Fibroblast of lung (primary cell): ENCODE measurements at regions not wholly inside any gene's neighbourhood (a gene's known extent, or its start where the extent isn't known, plus 50 kb on each side); places are given as distances from the start of the nearest gene placed in this dataset.

Source experiments
- EZH2 ChIP-seq: IDR thresholded peaks from 2 replicates; pipeline ENCODE4 v1.5.1; 2012; ENCODE audit warnings: low read length, control low read depth, mild to moderate bottlenecking; ENCODE audit errors: missing control alignments
- TF ChIP-seq, protein P1 (sequence below), 2 donors: IDR thresholded peaks in 1 of 2; conservative IDR thresholded peaks in 1 of 2; 1 replicate in 1 of 2; 2 replicates in 1 of 2; pipeline ENCODE4 v1.5.1; 2011 to 2012; ENCODE audit warnings: low read length in 2 of 2, control low read depth in 1 of 2, inconsistent platforms in 1 of 2, low read depth in 1 of 2, mild to moderate bottlenecking in 1 of 2

- TF ChIP-seq, protein P1, sequence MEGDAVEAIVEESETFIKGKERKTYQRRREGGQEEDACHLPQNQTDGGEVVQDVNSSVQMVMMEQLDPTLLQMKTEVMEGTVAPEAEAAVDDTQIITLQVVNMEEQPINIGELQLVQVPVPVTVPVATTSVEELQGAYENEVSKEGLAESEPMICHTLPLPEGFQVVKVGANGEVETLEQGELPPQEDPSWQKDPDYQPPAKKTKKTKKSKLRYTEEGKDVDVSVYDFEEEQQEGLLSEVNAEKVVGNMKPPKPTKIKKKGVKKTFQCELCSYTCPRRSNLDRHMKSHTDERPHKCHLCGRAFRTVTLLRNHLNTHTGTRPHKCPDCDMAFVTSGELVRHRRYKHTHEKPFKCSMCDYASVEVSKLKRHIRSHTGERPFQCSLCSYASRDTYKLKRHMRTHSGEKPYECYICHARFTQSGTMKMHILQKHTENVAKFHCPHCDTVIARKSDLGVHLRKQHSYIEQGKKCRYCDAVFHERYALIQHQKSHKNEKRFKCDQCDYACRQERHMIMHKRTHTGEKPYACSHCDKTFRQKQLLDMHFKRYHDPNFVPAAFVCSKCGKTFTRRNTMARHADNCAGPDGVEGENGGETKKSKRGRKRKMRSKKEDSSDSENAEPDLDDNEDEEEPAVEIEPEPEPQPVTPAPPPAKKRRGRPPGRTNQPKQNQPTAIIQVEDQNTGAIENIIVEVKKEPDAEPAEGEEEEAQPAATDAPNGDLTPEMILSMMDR (conservative IDR thresholded peaks at IDR 0.05 in 1 of 2, IDR thresholded peaks at IDR 0.05 in 1 of 2; ENCODE audit: low read depth in 1 of 2, low read length in 2 of 2): no peak
- no peak for TF ChIP-seq EZH2
Measured at GRCh38 chrX:69323786-69324720, 158.8 kb upstream of the PJA1 start.
